HG03135 (cell line): ENCODE measurements at regions not wholly inside any gene's neighbourhood (a gene's known extent, or its start where the extent isn't known, plus 50 kb on each side); places are given as distances from the start of the nearest gene placed in this dataset.

ENCODE experiments used
- ATAC-seq: cut with Tn5 transposase; IDR thresholded peaks from one replicate; pipeline ENCODE4 v1.9.1; 2021; ENCODE audit warnings: mild to moderate bottlenecking, moderate library complexity; ENCODE audit not compliant: unreplicated experiment

DNA sequence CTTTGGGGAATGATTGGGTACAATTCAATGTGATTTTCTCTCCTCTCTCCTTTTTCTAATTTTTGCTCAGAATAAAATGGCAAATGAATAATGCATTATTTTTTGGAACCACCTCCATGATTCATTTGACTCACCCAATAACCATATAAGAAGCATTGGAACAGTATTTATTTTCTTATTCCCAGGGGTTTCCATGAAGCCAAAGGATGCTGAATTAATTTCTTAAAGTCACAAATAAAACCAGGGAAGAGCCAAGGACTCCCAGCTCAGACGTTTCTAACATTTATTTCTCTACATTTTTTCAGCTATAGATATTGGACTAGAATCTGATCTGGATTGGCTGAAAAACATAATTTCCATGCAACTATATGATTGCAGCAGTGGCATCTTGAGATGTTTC is 735.2 kb upstream of the ANKRD30A start:
- no peak for ATAC-seq

DNA sequence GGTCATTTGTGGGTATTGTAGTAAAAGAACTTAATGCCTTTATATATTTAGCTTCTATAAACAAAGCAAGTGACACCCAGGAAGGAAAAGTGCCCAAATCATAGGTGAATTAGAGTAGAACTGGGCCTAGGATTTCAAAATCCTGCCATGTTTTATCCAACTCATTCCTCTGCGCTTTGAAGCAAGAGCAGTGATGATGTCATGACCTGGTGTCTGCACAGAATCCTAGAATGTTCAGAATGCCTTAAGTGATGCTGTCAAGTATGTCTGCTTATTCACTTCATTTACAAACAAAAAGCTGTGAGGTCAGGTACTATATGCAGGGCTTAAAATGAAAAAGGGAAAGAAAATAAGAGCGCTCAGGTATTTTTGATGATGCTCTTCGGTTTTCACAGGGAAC is 737.2 kb upstream of the ANKRD30A start:
- ATAC-seq: no peak

DNA sequence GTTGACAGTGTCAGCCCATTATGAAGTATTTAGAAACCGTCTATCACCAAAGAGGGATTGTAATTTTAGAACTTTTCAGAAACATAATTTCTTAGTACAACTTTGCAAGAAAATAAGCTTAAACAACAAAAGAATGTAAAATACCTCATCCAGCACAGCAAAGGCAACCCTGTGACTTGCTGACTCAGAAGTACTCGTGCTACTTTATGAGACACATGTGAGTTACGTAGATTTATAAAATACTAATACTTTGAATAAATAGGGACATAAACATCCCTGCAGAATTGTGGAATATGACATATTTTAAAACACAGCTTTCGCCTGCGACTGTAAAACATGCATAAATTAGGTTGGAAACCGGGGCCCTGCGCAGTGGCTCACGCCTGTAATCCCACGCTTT is 739.7 kb upstream of the ANKRD30A start:
- no peak for ATAC-seq

DNA sequence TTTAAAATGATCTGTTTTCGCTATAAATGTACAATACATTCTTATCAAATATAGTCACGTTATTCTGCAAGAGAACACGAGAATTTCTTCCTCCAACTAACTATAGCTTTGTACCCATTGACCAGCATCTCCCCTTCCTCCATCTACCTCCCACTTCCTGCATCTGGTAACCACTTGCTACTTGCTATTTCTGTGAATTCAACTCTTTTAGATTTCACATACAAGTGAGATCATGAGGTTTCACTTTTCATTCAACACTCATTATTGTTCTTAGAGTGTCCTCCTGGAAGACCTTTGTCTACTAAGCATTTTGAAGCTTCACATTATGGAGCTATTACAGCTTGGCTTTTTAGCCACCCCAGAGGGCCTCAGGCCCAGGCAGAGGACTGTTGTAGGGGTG is 741.3 kb upstream of the FZD8 start:
- no peak for ATAC-seq

DNA sequence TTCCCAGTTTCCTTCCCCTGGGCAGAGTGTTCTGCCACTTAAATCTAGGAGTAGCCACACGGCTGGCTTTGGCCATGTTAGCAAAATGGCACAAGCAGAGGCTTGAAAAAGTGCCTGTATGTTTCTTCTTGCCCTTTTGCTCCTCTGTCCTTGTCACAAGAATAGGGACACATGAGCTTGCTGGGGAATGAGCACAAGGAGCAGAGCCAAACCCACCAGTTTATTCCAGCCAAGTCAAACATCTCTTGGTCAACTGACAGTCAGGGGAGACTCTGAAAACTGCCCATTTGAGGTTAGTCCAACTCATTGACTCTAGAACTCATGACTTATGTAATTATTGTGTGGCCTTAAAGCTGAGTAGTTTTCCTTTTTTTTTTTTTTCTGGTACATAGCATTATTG is 739.7 kb upstream of the FZD8 start:
- no peak for ATAC-seq

DNA sequence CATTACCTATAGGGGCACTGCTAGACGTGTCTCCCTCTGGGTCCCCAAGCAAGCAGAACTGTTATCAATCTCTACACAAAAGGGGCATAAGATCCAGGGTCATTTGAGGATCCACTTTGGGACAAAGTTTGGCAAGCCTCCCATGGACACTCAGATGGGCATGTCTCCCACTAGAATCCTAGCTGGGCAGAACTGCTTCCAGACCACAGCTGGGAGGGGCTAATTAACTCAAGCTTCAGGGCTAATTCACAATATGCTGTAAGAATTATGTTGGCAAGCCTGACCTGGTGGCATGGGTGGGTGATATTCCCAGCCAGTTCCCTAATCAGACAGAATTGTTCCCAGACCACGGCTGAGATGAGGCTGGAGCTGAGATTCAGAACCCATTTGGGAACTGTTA is 738.4 kb upstream of the FZD8 start:
- ATAC-seq: no peak

DNA sequence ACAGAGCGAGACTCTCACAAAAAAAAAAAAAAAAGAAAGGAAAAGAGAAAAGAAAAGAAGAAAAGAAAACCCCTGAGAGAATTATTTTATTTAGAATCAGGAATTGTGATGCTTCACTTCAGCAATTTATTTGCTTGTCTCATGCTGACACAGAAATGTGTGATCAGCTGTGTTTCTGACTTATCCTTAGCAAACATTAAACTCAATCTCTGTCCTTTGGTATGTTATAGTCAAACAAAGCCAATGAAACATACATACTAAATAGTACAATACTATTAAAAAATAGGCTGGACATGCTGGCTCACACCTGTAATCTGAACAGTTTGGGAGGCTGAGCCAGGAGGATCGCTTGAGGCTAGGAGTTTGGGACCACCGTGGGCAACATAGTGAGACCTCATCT is 733.0 kb upstream of the FZD8 start:
- ATAC-seq: no peak

DNA sequence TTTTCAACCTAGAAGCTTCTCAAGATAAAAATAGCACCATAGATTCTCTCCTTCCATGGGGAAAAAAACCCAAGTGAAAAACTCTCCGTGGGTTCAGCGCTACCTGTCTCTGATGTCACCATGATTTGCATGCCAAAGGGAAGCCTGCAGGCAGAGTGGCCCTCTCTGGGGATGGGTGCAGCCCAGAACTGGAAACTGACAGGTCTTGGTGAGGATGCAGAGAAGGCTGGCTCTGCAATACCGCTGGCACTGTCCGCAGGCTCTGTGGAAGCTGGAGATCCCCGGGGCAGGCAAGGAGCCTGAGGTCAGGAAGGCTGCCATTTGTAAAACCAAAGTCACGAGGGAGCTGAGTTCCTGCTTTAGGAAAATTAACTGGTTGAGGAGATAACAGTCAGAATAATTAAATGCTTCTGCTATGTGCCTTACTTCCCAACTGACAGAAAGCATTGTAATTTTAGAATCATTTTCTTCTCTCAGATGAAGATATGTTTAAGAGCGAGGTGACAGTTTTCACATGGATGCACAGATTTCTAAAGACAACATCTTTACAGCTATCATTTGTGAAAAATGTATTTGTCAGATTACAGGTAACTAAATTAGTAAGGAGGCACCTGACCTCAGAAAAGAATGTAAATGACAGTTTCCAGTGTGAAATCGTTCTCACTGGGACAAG is 731.5 kb upstream of the FZD8 start:
- ATAC-seq: no peak

DNA sequence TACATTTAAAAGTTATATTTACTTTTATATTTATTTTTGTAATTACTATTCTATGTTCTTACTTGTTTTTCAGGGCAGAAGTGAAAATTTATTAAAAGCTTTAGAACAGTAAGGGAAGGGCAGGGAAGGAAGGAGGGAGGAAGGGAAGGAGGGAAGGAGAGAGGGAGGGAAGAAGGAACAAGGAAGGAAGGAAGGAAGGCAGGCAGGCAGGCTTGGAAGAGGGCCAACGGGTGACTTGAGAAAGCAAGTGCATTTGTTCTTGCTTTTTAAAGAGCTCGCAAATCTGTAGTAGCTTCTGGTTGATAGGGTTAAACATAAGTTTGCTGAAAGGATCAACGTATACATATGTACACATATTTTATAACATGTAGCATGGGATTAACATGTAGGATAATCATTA is 725.3 kb upstream of the FZD8 start:
- ATAC-seq: no peak

DNA sequence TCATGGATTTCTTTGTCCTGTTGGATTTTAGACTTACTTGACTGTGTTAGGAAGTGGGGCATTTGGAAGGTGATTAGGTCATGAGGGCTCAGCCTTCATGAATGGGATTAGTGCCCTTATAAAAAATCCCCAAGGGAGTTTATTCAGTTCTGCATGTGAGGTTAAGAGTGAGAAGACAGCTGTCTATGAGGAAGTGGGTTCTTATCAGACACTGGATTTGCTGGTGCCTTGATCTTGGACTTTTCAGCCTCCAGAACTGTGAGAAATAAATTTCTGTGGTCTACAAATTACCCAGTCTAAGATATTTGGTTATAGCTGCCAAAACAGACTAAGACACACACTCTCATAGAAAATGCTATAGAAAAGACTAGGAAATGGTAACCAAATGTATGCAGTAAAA is 724.7 kb upstream of the FZD8 start:
- no peak for ATAC-seq

DNA sequence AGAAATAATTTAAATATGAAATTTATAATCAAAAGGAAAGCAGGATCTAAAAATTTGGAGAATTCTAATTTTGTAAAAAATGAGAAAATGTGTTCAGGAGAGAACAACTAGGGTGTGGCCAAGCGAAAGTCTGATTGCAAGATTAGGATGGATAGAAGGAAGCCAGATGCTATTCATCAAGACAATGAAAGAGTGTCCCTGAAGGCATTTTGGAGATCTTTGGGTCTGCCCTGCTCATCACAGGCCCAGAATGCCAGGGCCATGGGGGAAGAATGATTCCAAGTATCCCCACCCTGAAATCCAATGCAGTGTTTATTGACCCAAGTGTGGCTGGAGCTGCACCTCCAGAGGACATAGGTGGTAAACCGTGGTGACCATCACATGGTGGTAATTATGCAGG is 724.0 kb upstream of the FZD8 start:
- ATAC-seq: no peak

DNA sequence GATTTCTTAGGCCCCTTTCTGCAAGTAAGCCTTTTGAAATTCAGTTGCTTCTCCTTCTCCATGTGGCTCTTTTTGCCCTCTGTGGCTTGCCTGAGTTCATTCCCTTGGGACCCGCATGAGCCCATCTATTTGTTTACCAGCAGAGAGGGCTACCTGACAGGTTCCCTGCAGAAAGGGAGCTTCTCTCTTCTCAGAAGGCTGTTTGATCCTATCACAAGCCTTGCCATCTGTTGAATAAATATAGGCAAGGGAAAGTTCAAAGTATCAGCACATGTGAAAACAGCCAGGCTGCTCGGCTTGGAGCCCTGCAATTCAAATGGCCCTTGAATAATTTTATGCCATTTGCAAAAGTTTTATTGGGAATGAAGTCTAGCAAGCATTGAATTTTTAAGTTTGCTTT is 720.2 kb upstream of the FZD8 start:
- no peak for ATAC-seq

DNA sequence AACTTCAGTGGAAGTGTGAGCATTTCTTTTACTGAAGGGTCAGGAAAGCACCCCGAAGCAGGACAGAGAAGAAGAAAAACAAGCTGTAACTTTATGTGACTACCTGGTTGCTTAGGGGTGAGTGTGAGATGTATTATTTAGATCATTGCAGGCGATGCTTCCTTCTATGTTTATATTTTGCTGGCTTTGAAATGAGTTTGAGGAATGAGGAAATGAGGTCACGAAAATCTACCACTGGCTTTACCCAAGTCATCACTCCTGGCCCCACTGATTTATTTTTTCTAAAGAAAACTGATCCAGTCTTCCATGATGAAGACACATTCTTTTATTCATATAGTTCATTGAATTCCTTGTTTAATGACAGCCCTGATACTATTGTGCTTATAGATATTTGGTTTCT is 716.6 kb upstream of the FZD8 start:
- no peak for ATAC-seq

DNA sequence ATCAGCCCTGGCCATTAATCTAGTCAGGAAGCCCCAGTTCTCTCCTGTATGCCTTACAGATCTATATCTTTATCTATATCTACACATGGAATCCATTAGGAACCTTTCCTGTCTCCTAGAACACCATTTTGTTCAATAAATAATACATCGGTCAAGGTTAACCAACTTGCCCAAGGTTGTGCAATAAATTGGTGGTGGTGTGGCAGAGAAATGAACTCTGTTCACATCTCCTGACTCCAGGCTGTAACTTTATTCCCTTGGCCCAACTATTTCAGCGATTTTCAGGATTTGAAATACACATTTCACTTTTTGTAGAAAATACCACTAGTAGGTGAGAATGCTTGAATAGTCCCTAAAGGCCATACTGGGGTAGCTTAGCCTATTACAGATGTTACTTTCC is 712.5 kb upstream of the FZD8 start:
- ATAC-seq: no peak

DNA sequence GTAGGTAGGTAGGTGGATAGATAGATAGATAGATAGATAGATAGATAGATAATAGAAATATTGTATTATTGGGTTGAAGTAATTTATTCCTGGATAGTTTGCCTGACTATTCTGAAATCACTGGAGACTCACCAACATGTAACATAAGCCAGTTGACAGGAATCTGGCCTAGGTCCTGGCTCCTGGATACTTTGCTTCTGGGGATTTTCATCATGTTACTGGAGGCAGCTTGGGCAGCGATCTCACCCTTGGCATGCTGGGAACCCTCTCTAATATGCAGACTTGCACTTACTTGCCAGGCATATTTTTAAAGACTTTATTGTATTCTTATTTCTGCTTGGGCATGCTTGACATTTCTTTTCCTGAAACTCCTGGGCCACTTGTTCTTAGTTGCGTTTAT is 709.1 kb upstream of the FZD8 start:
- no peak for ATAC-seq

DNA sequence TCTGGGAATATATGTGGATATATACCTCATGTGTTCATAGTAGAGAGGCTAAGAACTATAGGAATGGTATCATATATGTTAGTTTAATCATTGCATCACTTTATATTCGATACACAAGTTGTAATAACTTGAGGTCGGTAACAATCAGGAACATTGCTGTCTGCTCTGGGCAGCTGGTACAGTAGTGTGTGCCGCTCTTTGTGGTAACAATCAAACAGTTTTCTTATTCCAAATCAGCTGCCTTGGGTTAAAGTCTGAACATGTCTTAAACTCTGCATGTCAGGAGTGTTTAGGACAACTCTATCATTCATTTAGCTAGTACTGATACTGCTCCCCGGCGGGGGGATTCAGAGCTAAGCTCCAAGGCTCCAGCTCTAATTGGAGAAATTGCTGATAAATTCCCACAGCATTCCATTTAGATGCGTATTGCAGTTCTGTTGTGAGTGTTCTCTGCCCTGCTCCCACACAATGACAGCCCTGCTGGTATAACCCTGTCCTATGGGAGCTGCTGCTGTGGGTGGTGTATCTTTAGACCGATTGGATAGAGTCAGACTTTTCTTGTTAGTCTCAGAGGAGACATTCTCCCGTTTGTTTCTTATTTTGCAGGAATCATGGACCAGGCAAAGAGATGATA is 707.5 kb upstream of the FZD8 start:
- ATAC-seq: no peak

DNA sequence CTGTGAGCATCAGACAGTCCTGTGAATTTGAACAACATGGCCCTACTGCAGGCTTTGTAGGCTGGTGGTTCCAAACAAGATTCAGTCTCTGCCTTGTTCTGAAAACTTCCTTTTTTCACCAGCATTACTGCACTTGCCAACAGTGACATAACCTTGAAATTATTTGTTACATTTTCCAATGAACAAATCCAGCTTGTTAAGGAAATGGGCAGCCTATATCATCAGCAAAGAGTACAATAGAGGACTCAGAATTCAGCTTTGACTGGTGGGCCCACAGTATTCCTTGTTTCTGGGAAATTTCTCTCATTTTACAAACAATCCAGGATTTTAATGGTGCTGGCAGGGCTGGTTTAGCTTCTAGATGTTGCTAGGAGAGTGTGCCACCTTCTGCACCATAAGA is 703.7 kb upstream of the FZD8 start:
- no peak for ATAC-seq

DNA sequence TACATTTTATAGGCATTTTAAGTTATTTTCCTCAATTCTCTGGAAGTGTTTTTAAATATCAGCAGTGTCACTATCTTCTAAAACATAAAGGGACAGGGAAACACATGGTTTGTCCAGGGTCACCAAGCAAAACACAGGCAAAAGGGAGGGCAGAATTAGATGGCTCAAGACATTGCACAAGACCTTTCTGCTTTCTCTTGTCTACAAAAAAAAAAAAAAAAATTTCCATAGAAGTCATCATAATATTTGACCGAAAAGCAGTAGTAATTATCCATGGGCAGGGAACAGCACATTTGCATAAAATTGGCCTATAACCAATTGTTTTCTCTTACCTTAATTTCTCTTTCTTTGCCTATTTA is 703.1 kb upstream of the FZD8 start:
- no peak for ATAC-seq

DNA sequence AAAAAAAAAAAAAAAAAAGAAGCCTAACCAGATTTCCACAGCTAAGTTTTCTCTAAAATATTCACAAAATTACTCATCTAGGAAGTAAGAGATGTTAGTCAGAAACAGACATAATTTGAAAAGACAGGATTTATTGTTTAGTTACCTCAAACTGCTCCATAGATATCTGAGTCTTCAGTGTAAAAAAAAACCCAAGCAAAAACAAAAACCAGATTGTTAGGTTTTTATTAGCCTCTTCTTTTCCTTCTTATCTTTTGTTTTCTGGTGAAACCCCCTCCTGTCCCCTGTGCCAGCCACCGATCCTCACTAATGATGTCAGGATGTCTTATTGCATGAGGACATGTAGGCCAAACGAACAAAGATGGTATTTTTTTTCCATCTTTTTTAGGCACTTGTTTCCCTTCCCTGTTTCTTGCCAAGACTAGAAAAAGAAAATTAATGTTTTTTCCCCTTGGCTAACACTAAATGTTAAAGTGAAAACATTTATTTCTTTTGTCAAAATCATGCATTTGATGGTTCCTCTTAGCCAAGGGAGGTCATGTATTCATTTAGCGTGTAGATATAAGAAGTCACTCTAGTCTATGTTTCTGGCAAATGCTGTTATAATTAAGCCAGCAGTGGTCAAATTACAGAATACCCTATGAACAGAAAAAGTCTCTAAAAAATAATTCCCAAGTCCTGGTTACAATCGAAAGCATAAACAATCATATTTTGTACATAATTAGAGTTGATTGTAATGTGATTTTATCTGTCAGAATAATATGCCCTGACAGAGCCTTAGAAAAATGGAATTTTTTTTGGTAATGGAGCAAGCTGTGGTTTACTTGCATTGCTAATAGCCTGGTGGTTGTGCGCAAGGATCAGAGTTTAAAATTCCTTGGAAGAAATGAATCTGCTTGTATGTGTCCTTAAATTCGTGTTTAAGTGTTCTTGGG is 702.4 kb upstream of the FZD8 start:
- no peak for ATAC-seq

DNA sequence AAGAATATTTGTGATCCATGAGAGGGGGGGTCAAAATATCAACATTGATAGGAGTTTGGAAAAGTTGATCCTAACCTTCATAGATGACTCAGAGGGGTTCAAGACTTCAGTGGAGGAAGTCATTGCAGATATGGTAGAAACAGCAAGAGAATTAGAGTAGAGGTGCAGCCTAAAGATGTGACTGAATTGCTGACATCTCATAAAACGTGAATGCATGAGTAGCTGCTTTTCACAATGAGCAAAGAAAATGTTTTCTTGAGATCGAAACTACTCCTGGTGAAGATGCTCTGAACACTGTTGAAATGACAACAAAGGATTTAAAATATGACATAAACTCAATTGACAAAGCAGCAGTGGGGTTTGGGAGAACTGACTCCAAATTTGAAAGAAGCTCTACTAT is 700.7 kb upstream of the FZD8 start:
- ATAC-seq: no peak

DNA sequence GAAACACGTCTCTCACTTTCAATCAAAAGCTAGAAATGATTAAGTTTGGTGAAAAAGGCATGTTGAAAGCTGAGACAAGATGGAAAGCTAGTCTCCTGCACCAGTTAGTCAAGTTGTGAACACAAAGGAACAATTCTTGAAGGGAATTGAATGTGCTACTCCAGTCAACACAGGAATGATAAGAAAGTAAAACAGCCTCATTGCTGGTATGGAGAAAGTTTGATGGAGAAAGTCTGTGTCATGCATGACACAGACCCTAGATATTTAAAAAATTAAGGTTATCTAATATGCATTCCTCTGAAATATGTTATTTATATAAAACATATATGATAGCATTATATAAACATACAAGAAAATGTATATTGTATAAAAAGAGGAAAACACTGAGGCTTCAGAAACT is 699.4 kb upstream of the FZD8 start:
- no peak for ATAC-seq

DNA sequence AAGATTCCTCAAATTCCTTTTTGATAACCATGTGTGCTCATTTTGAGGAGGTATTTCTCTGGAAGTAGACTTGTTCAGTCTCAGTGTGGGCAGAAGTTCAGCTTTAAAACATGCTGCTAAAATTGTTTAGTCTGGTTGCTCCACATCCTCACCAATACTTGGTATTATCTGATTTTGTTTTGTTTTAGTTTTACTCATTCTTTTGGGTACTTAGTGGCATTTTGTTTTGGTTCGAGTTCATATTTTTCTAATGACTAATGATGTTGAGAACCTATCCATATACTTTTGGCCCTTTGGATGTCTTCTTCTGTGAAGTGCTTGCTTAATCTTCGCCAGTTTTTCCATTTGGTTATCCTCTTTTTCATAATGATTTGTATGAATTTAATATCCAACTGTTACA is 694.2 kb upstream of the FZD8 start:
- no peak for ATAC-seq
